ENCODE measurements at regions not wholly inside any gene's neighbourhood (a gene's known extent, or its start where the extent isn't known, plus 50 kb on each side); places are given as distances from the start of the nearest gene placed in this dataset.

DNA sequence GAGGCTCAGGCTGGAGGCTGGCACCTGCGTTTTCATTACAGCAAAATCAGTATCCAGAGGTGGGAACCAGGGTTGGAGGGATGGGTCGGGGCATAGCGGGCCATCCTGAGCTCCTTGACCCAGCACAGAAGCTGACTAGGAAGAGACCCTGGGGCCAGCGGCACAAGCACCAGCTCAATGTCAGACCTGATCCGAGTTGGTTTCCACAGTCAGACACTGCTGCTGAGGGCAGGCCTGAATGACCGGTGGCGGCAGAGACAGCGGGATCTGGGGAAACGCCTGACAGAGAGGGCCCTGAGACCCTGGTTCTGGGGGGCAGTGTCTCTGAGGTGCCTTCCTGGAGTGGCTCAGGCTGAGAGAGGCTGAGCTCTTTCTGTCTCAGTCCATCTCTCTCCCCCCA lies 162.0 kb upstream of the C1orf174 start:
- H3K9ac ChIP-seq (ENCODE audit: low read length) = no peak overlapping the region
- no peak overlapping the region for H3K27ac ChIP-seq (ENCODE audit: low read length)
- no peaks in the 10 kb centered on the region for H3K4me1 ChIP-seq (ENCODE audit: control insufficient read depth, low read depth, low read length)
- no peaks in the 10 kb centered on the region for H3K27me3 ChIP-seq (ENCODE audit: control insufficient read depth, insufficient read depth, low read length)
- H3K36me3 ChIP-seq (ENCODE audit: control insufficient read depth, low read depth, low read length) = no peaks in the 10 kb centered on the region
- no peaks in the 10 kb centered on the region for H3K9me3 ChIP-seq (ENCODE audit: control insufficient read depth, low read depth, low read length)
- no peak overlapping the region for H3K4me3 ChIP-seq (ENCODE audit: low read length)

DNA sequence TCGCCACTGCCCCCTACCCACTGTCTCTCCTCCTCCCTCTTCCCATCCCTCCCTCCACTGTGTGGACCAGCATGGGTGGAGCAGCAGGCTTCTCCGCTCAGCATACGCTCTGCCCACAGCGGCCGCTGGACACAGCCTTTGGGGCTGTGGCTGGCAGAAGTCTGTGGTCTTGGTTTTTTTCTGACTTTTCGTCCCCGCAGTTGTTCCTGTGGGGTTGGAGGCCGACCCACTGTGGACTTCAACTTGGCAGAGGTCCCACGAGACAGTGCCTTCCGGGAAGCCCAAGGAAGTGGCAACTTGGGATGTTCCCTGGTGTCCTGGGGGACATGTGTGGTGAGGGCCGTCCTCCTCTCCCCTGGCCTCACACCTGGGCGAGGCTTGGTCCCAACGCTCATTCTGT lies 162.5 kb upstream of the C1orf174 start:
- no peaks in the 10 kb centered on the region for H3K36me3 ChIP-seq (ENCODE audit: control insufficient read depth, low read depth, low read length)
- H3K9me3 ChIP-seq (ENCODE audit: control insufficient read depth, low read depth, low read length) = no peaks in the 10 kb centered on the region
- no peak overlapping the region for H3K9ac ChIP-seq (ENCODE audit: low read length)
- H3K4me1 ChIP-seq (ENCODE audit: control insufficient read depth, low read depth, low read length) = no peaks in the 10 kb centered on the region
- no peak overlapping the region for H3K27ac ChIP-seq (ENCODE audit: low read length)
- no peaks in the 10 kb centered on the region for H3K27me3 ChIP-seq (ENCODE audit: control insufficient read depth, insufficient read depth, low read length)
- no peak overlapping the region for H3K4me3 ChIP-seq (ENCODE audit: low read length)

DNA sequence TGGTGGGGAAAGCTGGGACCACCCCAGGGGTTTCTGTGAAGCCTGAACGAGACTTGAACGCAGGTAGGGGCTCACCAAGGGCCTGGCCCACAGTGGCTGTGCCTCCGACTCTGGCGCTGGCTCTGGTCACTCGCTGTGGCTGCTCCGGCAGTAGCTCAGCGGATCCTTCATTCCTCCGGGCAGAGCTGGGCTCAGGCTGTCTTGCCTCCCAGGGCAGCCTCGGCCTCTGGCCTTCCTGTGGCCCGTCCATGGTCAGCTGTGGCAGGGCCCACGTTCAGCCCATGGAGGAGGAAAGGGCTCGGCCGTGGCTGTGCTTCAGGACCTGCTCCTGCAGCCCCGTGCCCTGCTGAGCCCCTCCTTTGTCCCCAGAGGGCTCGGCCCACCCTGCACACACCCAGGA lies 162.9 kb upstream of the C1orf174 start:
- H3K27me3 ChIP-seq (ENCODE audit: control insufficient read depth, insufficient read depth, low read length) = no peaks in the 10 kb centered on the region

DNA sequence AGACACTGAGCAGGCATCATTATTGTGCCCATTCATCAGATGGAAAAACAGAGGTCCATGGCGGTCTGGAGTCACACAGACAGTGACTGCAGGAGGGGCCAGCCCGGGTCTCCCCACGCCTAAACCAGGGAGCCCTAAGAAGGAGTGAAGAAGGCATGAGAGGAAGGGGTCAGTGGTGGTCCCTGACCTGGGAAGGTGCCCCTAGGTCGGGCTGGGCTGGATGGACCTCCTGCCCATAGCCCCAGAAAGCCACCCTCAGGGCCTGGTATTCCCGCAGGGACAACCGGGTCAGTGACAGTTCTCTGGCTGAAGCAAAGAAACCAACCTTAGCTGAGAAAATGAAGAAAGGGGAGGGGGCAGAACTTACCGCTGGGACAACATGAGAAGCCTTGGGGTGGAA lies 163.4 kb upstream of the C1orf174 start:
- Histone ChIP-seq H3K36me3 (ENCODE audit: control insufficient read depth, low read depth, low read length) (no peaks in the 10 kb centered on the region), H3K27ac (ENCODE audit: low read length) (no peak overlapping the region), H3K4me3 (ENCODE audit: low read length) (no peak overlapping the region), H3K9ac (ENCODE audit: low read length) (no peak overlapping the region), H3K9me3 (ENCODE audit: control insufficient read depth, low read depth, low read length) (no peaks in the 10 kb centered on the region), H3K4me1 (ENCODE audit: control insufficient read depth, low read depth, low read length) (peaks cover 3% of the 10 kb centered on the region), H3K27me3 (ENCODE audit: control insufficient read depth, insufficient read depth, low read length) (no peaks in the 10 kb centered on the region)

More for the DNA sequence above, 162.9 kb upstream of the C1orf174 start:
- H3K4me3 ChIP-seq (ENCODE audit: low read length) = no peak overlapping the region
- no peaks in the 10 kb centered on the region for H3K36me3 ChIP-seq (ENCODE audit: control insufficient read depth, low read depth, low read length)
- H3K9ac ChIP-seq (ENCODE audit: low read length) = no peak overlapping the region
- H3K9me3 ChIP-seq (ENCODE audit: control insufficient read depth, low read depth, low read length) = no peaks in the 10 kb centered on the region
- no peak overlapping the region for H3K27ac ChIP-seq (ENCODE audit: low read length)
- H3K4me1 ChIP-seq (ENCODE audit: control insufficient read depth, low read depth, low read length) = no peaks in the 10 kb centered on the region

DNA sequence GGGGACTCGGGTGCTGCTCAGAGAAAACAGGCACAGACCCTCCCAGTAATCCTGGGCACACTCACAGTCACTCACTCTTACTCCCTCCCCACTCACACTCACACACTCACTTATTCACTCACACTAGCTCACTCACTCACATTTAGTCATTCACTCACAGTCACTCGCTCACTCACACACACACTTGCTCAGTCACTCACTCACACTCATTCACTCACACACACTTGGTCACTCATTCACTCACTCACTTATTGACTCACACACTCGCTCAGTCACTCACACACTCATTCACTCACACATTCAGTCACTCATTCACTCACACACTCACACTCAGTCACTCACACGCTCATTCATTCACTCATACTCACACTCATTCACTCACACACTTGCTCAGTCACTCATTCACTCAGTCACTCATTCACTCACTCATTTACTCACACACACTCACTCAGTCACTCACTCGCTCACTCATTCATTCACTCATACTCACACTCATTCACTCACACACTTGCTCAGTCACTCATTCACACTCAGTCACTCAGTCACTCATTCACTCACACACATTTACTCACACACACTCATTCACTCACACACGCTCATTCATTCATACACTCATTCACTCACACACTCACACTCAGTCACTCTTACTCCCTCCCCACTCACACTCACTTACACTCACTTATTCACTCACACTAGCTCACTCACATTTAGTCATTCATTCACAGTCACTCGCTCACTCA lies 164.2 kb upstream of the C1orf174 start:
- Histone ChIP-seq H3K4me3 (ENCODE audit: low read length) (no peak overlapping the region), H3K27ac (ENCODE audit: low read length) (no peak overlapping the region), H3K36me3 (ENCODE audit: control insufficient read depth, low read depth, low read length) (no peaks in the 10 kb centered on the region), H3K9ac (ENCODE audit: low read length) (no peak overlapping the region), H3K9me3 (ENCODE audit: control insufficient read depth, low read depth, low read length) (no peaks in the 10 kb centered on the region), H3K27me3 (ENCODE audit: control insufficient read depth, insufficient read depth, low read length) (no peaks in the 10 kb centered on the region), H3K4me1 (ENCODE audit: control insufficient read depth, low read depth, low read length) (peaks cover 11% of the 10 kb centered on the region)

DNA sequence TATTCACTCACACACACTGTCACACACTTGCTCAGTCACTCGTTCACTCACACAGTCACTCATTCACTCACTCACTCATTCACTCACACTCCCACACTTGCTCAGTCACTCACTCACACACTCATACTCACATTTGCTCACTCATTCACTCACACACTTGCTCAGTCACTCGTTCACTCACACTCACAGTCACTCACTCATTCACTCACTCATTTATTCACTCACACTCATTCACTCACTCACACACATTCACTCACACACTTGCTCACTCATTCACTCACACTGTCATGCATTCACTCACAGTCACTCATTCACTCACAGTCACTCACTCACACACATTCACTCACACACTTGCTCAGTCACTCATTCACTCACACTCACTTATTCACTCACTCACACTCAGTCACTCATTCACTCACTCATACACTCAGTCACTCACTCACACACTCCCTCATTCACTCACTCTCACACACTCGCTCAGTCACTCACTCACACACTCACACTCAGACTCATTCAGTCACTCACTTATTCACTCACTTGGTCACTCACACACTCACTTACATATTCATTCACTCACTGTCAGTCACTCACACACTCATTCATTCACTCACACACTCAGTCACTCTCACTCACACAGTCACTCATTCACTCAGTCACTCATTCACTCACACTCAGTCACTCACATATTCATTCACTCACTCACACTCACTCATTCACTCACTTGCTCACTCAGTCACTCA lies 167.0 kb upstream of the C1orf174 start:
- H3K27ac ChIP-seq (ENCODE audit: low read length) = no peak overlapping the region
- H3K27me3 ChIP-seq (ENCODE audit: control insufficient read depth, insufficient read depth, low read length) = no peaks in the 10 kb centered on the region

DNA sequence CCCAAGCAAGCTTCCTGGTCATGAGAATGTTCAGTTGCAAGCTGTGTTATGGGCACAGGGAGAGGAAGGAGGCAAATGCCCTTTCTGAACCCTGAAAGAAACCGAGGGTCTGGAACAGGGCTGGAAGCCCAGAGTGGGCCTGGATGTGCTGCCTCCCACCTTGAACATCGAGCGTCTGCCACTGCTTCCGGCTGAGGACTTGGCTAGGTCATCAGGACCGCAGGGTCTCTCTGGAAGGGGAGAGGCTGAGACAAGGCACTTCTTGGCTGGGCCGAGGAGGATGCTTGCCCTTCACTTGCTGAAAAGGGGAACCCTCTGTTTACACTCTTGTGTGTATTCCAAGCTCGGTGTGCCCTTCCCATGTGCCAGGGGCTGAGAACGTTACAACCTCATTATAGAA lies 168.0 kb upstream of the C1orf174 start:
- Histone ChIP-seq H3K36me3 (ENCODE audit: control insufficient read depth, low read depth, low read length) (no peaks in the 10 kb centered on the region), H3K9ac (ENCODE audit: low read length) (no peak overlapping the region), H3K27ac (ENCODE audit: low read length) (no peak overlapping the region), H3K9me3 (ENCODE audit: control insufficient read depth, low read depth, low read length) (no peaks in the 10 kb centered on the region), H3K4me1 (ENCODE audit: control insufficient read depth, low read depth, low read length) (peaks cover 35% of the 10 kb centered on the region), H3K4me3 (ENCODE audit: low read length) (no peak overlapping the region), H3K27me3 (ENCODE audit: control insufficient read depth, insufficient read depth, low read length) (no peaks in the 10 kb centered on the region)

More for the DNA sequence above, 167.0 kb upstream of the C1orf174 start:
- no peaks in the 10 kb centered on the region for H3K9me3 ChIP-seq (ENCODE audit: control insufficient read depth, low read depth, low read length)
- peaks cover 32% of the 10 kb centered on the region for H3K4me1 ChIP-seq (ENCODE audit: control insufficient read depth, low read depth, low read length)
- H3K36me3 ChIP-seq (ENCODE audit: control insufficient read depth, low read depth, low read length) = no peaks in the 10 kb centered on the region
- no peak overlapping the region for H3K4me3 ChIP-seq (ENCODE audit: low read length)
- H3K9ac ChIP-seq (ENCODE audit: low read length) = no peak overlapping the region

DNA sequence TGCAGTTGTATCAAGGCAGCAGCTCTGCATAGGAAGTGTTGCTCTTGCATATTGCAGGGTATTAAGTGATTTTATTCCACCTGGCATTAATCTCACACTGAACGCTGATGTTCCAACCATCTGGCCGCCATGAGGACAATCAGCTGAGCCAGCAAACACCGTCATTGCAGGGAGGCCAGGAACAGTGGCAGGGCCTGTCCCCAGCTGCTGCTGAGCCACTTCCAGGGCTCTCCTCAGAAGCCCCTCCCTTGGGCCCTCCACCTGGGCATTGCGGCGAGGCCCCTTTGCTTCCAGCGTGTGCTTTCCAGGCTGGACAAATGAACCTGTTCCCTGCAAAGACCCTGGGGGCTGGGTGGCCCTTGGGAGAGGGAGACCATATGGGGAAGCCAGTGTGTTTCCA lies 171.6 kb upstream of the C1orf174 start:
- Histone ChIP-seq H3K27ac (ENCODE audit: low read length) (no peak overlapping the region), H3K4me1 (ENCODE audit: control insufficient read depth, low read depth, low read length) (peaks cover 35% of the 10 kb centered on the region), H3K9ac (ENCODE audit: low read length) (no peak overlapping the region), H3K27me3 (ENCODE audit: control insufficient read depth, insufficient read depth, low read length) (no peaks in the 10 kb centered on the region), H3K4me3 (ENCODE audit: low read length) (no peak overlapping the region), H3K9me3 (ENCODE audit: control insufficient read depth, low read depth, low read length) (no peaks in the 10 kb centered on the region), H3K36me3 (ENCODE audit: control insufficient read depth, low read depth, low read length) (no peaks in the 10 kb centered on the region)

DNA sequence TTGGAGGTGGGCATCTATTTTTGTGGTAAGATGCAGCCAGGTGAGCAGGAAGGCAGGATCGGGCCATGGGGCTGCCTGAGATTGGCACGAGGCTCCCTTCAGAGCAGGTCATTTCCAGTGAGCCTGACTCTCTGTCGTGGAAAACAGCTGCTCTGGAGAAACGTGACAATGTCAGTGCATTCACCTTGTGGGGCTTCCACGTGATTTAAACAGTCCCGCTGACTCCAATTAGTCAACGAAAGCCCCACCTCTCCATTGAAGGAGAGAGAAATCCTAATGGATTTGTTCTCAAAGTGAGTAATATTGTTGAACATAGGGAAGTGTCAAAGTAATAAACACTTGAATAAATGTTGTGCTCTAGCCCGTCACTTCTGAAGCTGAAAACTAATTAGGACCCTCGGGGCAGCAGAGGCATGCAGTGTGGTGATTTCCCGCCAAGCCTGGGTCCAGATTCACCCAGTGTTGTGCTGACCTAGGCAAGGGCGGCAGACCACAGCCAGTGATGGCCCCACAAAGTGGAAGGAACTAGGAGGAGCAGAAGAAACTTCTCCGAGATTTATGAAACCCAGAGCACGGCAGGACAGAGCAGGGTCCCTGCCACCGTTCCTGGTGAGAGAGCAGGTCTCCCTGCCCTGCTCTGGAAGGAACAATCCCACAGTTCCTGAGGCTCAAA lies 172.5 kb upstream of the C1orf174 start:
- Histone ChIP-seq H3K9ac (ENCODE audit: low read length) (no peak overlapping the region), H3K4me3 (ENCODE audit: low read length) (no peak overlapping the region), H3K27me3 (ENCODE audit: control insufficient read depth, insufficient read depth, low read length) (no peaks in the 10 kb centered on the region), H3K36me3 (ENCODE audit: control insufficient read depth, low read depth, low read length) (no peaks in the 10 kb centered on the region), H3K27ac (ENCODE audit: low read length) (no peak overlapping the region), H3K9me3 (ENCODE audit: control insufficient read depth, low read depth, low read length) (no peaks in the 10 kb centered on the region), H3K4me1 (ENCODE audit: control insufficient read depth, low read depth, low read length) (peaks cover 35% of the 10 kb centered on the region)

DNA sequence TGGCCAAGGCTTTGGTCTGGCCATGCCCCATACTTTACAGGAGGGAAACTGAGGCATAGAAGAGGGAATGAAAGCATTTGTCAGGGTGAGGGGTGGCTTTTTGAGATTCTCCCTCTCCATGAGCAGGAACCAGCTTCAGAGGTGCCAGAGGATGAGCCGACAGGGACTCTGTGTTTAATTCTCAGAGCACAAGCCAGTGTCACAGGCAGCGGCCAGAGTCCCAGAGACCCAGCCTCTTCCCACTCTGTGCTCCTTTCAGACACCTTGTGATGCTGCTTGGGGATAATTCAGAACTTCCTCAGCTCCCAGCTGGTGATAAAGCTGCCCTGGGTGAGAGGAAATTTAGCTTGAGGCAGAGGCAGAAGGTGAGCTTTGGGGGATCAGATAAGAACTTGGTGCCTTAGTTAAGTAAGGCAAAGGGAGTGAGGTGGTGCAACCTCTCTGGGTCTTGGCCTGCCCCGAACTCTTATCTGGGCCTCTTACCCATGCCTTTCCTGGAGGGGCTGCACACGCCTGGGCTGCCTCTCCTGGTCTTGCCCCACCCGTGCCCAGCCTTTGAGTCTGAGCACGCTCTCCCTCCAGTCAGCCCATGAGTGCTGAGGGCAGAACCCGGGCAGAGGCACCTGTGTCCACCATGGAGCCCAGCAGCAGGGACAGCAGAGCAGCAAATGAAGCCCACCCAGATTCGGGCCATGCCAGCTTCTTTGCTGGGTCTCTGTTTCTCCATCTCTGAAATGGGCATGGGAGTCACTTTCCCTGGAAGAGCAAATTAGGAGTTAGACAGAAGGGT lies 175.6 kb upstream of the C1orf174 start:
- Histone ChIP-seq H3K9me3 (ENCODE audit: control insufficient read depth, low read depth, low read length) (no peaks in the 10 kb centered on the region), H3K4me1 (ENCODE audit: control insufficient read depth, low read depth, low read length) (peaks cover 10% of the 10 kb centered on the region), H3K27me3 (ENCODE audit: control insufficient read depth, insufficient read depth, low read length) (no peaks in the 10 kb centered on the region), H3K27ac (ENCODE audit: low read length) (no peak overlapping the region), H3K4me3 (ENCODE audit: low read length) (no peak overlapping the region), H3K9ac (ENCODE audit: low read length) (no peak overlapping the region), H3K36me3 (ENCODE audit: control insufficient read depth, low read depth, low read length) (no peaks in the 10 kb centered on the region)

DNA sequence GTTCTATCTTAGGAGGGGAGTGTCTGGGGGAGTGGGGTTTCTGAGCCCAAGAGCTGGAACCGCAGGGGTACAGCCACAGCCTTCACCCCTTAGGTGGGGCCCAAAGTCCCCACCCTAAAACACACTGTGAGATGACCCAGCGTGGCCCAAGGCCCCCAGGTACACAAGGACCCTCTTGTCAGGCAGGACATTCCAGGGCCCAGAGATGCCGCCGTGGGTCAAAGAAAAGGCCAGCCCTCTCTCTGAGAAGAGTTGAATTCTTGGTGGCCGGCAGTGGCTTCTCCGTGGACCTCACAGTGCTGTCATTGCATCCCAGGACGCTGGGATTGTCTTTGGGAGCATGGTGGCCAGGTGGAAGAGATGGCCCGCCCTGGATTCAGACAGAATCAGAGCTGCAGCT lies 176.3 kb upstream of the C1orf174 start:
- Histone ChIP-seq H3K4me1 (ENCODE audit: control insufficient read depth, low read depth, low read length) (peaks cover 3% of the 10 kb centered on the region), H3K36me3 (ENCODE audit: control insufficient read depth, low read depth, low read length) (no peaks in the 10 kb centered on the region), H3K27ac (ENCODE audit: low read length) (no peak overlapping the region), H3K9ac (ENCODE audit: low read length) (no peak overlapping the region), H3K4me3 (ENCODE audit: low read length) (no peak overlapping the region), H3K9me3 (ENCODE audit: control insufficient read depth, low read depth, low read length) (no peaks in the 10 kb centered on the region), H3K27me3 (ENCODE audit: control insufficient read depth, insufficient read depth, low read length) (no peaks in the 10 kb centered on the region)

Measured in iPS-18a (cell line).